ENCODE measurements at regions not wholly inside any gene's neighbourhood (a gene's known extent, or its start where the extent isn't known, plus 50 kb on each side); places are given as distances from the start of the nearest gene placed in this dataset.
A peak's percentile ranks its signal among the peaks of the same experiment; 100 is the strongest.

GRCh38 chr18:11553098-11553940 is 56.1 kb upstream of the SLC35G4 start:
- DNase-seq = peak; percentile 62

DNA sequence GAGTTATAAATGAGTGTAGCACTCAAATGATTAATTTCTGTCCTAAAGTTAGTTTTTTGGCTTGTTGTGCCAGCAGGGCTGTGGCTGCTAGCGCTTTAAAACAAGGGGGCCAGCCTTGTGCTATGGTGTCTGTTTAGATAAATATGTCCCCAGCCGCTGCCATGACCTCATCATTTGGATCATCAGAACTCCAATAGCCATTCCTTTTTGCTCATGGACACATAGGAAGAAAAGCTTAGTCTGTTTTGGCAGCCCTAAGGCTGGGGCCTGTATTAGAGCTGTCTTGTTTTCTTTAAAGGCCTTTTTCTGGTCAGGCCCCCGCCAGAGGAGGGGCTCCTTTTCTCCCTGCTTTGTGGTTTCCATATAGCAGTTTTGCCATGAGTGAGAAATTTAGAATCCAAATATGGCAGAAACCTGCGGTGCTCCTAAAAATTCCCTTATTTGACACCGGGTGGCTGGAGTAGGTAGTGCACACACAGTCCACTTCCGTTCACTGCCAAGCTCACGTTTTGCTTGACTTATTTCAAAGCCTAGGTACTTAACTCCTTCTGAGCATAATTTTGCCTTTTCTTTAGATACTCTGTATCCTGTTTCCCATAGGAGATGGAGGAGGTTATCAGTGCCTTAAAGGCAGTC is 60.4 kb upstream of the SLC35G4 start:
- no peak for DNase-seq

DNA sequence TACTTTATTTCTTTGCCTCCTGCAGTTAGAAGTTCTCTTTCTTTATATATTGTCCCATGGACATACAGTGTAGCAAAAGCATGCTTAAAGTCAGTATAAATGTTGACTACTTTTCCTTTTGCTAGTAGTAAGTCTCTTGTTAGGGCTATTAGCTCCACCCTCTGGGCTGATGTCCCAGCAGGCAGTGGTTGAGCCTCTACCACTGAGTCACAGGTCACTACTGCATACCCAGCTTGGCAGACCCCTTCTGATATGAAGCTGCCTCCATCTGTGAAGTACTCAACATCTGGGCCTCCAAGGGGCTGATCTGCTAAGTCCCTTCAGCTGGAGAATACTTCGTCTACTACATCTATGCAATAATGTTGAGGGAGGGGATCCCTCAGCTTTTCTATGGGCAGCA is 61.0 kb upstream of the SLC35G4 start:
- no peak for DNase-seq

- no peak for DNase-seq
Measured at GRCh38 chr18:11544060-11544633, 65.2 kb upstream of the SLC35G4 start.

DNA sequence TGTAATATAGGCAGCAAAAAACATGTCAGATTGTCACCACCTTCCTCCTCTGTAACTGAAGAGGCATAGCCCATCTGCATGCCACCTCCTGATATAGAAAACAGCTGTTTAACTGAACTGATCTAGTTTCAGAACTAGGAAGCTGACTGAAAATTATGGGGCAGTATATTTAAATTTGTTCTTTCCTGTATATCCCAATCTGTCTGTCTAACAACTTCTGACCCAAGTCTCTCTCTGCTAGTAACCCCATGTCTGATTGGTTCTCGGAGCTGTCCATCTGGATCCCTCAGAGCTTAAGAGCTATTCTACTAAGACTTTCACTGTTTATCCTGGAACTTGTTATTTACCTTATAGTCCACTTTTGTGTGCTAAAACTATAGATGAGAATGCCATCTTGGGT is 68.2 kb upstream of the SLC35G4 start:
- DNase-seq = no peak

DNA sequence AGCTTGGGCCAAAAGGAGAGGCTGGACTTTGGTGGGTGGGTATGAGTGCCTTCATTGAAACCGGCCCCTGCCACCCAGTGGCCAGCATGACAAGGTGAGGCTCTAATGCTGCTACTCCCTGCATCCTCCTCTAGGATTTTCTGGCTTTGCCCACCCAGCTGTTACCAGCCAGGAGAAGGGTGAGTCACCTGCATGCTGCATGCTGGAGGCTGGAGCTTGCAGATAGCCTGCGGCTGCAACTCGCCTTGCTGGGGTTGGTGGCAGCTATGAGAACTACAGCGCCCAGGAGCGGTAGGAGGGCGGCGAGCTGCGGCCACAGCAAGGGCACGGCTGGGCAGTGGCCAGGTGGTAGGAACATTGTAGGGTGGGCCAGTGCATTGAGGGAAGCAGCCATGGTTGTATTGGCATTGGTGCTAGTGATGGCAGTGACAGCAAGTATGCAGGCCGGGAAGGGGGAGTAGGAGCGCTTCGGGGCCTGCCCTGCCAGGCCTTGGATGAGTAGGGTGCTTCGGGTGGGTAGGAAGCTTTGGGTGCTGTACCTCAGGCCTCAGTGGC is 75.4 kb upstream of the SLC35G4 start:
- peak; percentile 12 for DNase-seq

GRCh38 chr18:11533513-11533890 is 75.9 kb upstream of the SLC35G4 start:
- DNase-seq = no peak

GRCh38 chr18:11532758-11533512 is 76.5 kb upstream of the SLC35G4 start:
- no peak for DNase-seq

GRCh38 chr18:11529081-11529480 is 80.3 kb upstream of the SLC35G4 start:
- DNase-seq = peak; percentile 44

DNA sequence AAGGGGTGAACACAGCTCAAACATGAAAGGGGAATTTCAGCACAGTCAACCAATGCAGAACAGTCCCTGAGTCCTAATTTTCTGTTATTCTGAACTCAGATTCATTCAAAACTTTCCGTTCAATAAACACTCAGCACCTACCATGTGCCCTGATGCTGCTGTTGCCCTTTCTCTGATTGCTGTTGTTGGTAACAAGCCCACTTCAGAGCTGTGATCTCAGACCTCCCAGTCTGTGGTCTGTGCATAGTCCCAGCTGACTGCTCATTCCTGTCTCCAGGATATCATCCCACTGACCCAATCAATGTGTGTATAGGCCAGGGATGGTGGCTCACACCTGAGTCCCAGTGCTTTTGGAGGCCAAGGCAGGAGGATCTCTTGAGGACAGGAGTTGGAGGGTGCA is 82.7 kb upstream of the SLC35G4 start:
- no peak for DNase-seq

- DNase-seq = peak; percentile 39
Measured at GRCh38 chr18:11523804-11524203, 85.6 kb upstream of the SLC35G4 start.

DNA sequence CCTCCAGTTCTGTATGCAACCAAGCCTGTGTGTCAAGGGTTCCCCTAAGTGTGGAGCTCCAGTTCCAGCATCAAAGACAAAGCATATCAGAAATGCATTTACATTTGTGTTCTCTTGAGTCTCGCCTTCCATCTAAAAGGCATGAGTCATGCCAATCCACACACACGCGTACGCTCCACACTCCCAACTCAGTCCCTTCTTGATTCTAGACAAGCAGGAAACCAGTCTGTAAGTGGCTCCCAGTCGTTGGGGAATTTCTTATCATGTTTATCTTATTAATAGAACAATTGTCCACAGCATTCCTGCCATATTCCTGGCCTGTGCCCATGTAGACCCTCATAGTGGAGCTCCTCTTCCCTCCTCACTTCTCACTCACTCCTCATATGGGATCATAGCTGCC is 86.4 kb upstream of the SLC35G4 start:
- no peak for DNase-seq

- DNase-seq = no peak
Measured at GRCh38 chr18:11521853-11522252, 87.5 kb upstream of the SLC35G4 start.

DNA sequence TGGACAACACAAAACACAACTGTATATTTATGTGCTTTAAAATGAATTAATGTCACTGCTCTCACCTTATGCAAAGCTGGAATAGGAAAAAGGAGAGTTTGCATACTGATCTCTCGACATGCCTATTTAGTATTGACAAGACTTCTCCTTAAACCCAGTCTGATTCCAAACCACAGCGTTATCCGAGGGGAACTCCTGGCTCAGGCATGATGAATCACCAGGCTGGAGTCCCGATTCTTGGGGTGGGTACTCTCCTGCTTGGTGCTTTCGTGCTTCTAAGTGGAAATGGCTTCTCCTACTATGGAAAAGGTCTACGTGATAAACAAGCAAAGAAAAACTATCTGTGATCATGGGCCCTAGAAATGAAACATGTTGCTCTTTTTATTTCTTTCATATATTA is 88.9 kb upstream of the SLC35G4 start:
- DNase-seq = no peak

GRCh38 chr18:11518788-11519685 is 90.4 kb upstream of the SLC35G4 start:
- DNase-seq = peak; percentile 54

DNA sequence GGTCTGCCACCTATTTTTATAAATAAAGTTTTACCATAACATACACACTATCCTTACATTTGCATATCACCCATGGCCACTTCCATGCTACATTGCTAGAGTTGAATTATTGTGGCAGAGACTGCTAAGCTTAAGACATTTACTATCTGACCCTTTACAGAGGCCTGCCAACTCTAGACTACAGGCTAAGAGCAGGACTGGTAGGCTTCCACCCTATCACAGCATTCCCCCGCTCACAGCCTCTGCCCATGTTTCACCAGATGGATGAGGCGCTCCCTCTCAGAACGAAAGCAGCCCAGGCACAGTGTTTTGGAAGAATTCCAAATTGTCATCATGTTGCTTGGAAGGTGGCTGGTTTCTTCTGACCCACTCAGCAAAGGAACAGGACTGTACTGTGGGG is 91.7 kb upstream of the SLC35G4 start:
- DNase-seq = no peak

DNA sequence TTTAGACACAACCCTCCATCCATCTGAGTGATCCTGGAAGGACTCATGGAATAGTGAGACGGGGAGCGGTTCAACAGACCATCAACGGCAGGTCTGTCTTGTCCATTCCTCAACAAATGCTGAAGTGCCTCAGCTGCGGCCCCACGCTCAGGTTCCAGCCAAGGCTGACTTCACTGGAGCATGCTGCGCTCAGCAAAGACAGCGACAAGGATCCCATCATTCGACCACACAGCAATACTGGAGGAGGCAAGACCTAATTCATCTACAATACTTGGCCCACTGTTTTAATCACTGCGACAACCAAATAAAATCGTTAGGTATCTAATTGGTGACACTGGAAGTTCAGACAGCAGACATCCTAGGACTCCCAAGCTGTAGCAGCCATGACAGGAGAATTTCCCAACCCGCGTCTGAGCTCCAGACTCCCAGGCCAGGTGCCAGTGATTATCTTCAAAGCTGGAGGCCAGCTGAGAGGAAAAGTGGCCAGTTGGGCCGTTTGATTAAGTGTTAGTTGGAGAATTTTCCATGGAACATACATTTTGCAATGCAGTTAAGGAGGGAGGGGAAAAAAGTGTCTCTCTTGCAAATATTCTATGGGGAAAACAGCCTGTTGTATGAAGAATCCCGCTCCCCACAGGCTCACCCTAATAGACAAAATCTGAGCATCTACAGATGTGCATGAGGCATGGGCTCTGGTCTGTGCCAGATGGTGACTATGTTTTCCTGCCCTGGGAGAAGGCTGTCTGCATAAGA is 92.5 kb upstream of the SLC35G4 start:
- DNase-seq = no peak

GRCh38 chr18:11514267-11514666 is 95.1 kb upstream of the SLC35G4 start:
- no peak for DNase-seq

- DNase-seq = peak; percentile 48
Measured at GRCh38 chr18:11512096-11513025, 97.0 kb upstream of the SLC35G4 start.

DNA sequence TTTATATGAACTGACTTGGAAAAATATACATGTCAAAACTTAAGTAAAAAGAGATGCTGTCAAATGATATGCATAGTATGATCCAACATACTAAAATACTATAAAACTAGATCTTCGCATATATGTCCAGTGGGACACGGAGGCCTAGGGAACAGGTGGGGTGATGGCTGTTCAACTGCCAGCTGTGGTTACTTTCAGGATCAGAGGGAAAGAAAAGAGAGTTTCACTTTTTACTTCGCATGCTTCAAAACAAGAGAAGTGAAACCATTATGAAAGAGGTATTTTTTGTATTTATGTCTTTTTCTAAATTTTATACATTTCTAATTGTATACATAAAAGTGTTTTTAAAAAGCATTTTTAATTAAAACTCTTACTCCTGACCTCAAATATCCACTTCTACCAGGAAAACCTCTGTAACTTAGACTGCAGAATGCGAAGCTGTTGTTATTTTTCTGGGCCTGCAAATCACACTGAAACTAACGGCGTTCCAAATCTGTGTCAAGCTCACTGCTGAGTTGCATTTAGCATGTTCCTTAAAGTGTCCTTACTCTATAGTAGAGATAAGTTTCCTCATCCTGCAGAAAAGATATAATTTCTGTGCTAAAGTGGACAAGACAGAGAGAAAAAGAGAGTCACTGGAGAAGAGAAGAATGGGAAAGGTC is 97.8 kb upstream of the SLC35G4 start:
- DNase-seq = no peak
